ENCODE measurements at regions not wholly inside any gene's neighbourhood (a gene's known extent, or its start where the extent isn't known, plus 50 kb on each side); places are given as distances from the start of the nearest gene placed in this dataset.

- no peak for TF ChIP-seq GABPB1 (CRISPR knock-in tag; IDR thresholded peaks at IDR 0.05)
- no peak for TF ChIP-seq ZBTB8A (IDR thresholded peaks at IDR 0.05; ENCODE audit: partially characterized antibody)
- no peak for TF ChIP-seq BRCA1 (IDR thresholded peaks at IDR 0.05)
- TF ChIP-seq BRCA1 (CRISPR knock-in tag; IDR thresholded peaks at IDR 0.05): no peak
- TF ChIP-seq FOXP4 (CRISPR knock-in tag; IDR thresholded peaks at IDR 0.05; ENCODE audit: borderline replicate concordance): no peak
- no peak for TF ChIP-seq CTCF (IDR thresholded peaks at IDR 0.05 in 2 of 3, conservative IDR thresholded peaks at IDR 0.05 in 1 of 3; ENCODE audit: insufficient read depth in 2 of 3, low read depth in 1 of 3, low read length in 3 of 3)
- no peak for TF ChIP-seq ZBTB7A (IDR thresholded peaks at IDR 0.05; ENCODE audit: borderline replicate concordance, control insufficient read depth, low read depth, low read length)
- TF ChIP-seq REST (IDR thresholded peaks at IDR 0.05; ENCODE audit: borderline replicate concordance): no peak
- TF ChIP-seq REST (CRISPR knock-in tag; IDR thresholded peaks at IDR 0.05; ENCODE audit: low read depth): no peak
- no peak for TF ChIP-seq STAT6 (CRISPR knock-in tag; IDR thresholded peaks at IDR 0.05)
- TF ChIP-seq HMGXB4 (CRISPR knock-in tag; IDR thresholded peaks at IDR 0.05): no peak
- no peak for TF ChIP-seq MAZ (CRISPR knock-in tag; conservative IDR thresholded peaks at IDR 0.05 in 1 of 2, IDR thresholded peaks at IDR 0.05 in 1 of 2)
- no peak for TF ChIP-seq ATF4 (CRISPR knock-in tag; IDR thresholded peaks at IDR 0.05)
Measured at GRCh38 chr6:4186385-4186784, 51.0 kb upstream of the ECI2 start.

Measured in K562 (cell line).